OCI-LY1 (cell line): ENCODE measurements at regions not wholly inside any gene's neighbourhood (a gene's known extent, or its start where the extent isn't known, plus 50 kb on each side); places are given as distances from the start of the nearest gene placed in this dataset.

Experiments used
- H2AFZ ChIP-seq: fragments of 200-600 bp; sonication (generic), shearing (Covaris generic); 2 replicates; pipeline ENCODE4 v1.6.0; 2014; ENCODE audit warnings: antibody characterized with exemption, mild to moderate bottlenecking, low read length
- H3F3A ChIP-seq: fragments of 200-600 bp; sonication (generic), shearing (Covaris generic); 2 replicates; pipeline ENCODE4 v1.6.0; 2014; ENCODE audit warnings: mild to moderate bottlenecking, antibody characterized with exemption, low read length, moderate library complexity; ENCODE audit not compliant: insufficient read depth
- H3K27ac ChIP-seq: fragments of 200-600 bp; sonication (generic); 2 replicates; pipeline ENCODE4 v1.5.1; 2014; ENCODE audit warnings: low read length, mixed run types, mild to moderate bottlenecking, low read depth; ENCODE audit not compliant: poor library complexity, severe bottlenecking
- H3K27me3 ChIP-seq: fragments of 200-600 bp; sonication (generic); 2 replicates; pipeline ENCODE4 v1.6.0; 2014; ENCODE audit warnings: antibody characterized with exemption, mild to moderate bottlenecking, low read length, moderate library complexity; ENCODE audit not compliant: insufficient read depth
- H3K36me3 ChIP-seq: fragments of 200-600 bp; sonication (generic); 2 replicates; pipeline ENCODE4 v1.6.1; 2014; ENCODE audit warnings: mild to moderate bottlenecking, antibody characterized with exemption, low read length, moderate library complexity, mixed read lengths; ENCODE audit not compliant: insufficient read depth
- H3K4me1 ChIP-seq: fragments of 200-600 bp; sonication (generic); 2 replicates; pipeline ENCODE4 v1.5.1; 2014; ENCODE audit warnings: mild to moderate bottlenecking, low read length, moderate library complexity; ENCODE audit not compliant: insufficient read depth, severe bottlenecking
- H3K4me2 ChIP-seq: fragments of 200-600 bp; sonication (generic), shearing (Covaris generic); 2 replicates; pipeline ENCODE4 v1.6.1; 2014; ENCODE audit warnings: low read length
- H3K4me3 ChIP-seq: fragments of 200-600 bp; sonication (generic); 2 replicates; pipeline ENCODE4 v1.5.1; 2014; ENCODE audit warnings: low read length, low read depth, mild to moderate bottlenecking, mixed read lengths; ENCODE audit not compliant: poor library complexity, severe bottlenecking
- H3K79me2 ChIP-seq: fragments of 200-600 bp; shearing (Covaris generic); 2 replicates; pipeline ENCODE4 v1.6.1; 2016; ENCODE audit warnings: mixed run types, low read length, mixed read lengths; ENCODE audit not compliant: insufficient read depth
- H3K9ac ChIP-seq: fragments of 200-600 bp; sonication (generic), shearing (Covaris generic); 2 replicates; pipeline ENCODE4 v1.6.1; 2014; ENCODE audit warnings: mild to moderate bottlenecking, low read length, mixed read lengths
- H3K9me2 ChIP-seq: fragments of 200-600 bp; sonication (generic), shearing (Covaris generic); 2 replicates; pipeline ENCODE4 v1.6.1; 2014; ENCODE audit warnings: low read depth, mild to moderate bottlenecking, low read length, mixed read lengths
- H3K9me3 ChIP-seq: fragments of 200-600 bp; shearing (Covaris generic); 2 replicates; pipeline ENCODE4 v1.6.1; 2014; ENCODE audit warnings: low read length, mixed read lengths
- H4K20me1 ChIP-seq: fragments of 200-600 bp; sonication (generic), shearing (Covaris generic); 2 replicates; pipeline ENCODE4 v1.6.0; 2016; ENCODE audit warnings: mild to moderate bottlenecking, low read length; ENCODE audit not compliant: insufficient read depth
- EZH2 ChIP-seq: fragments of 200-600 bp; sonication (generic), shearing (Covaris generic); IDR thresholded peaks from 2 replicates; pipeline ENCODE4 v1.8.0; 2017; ENCODE audit warnings: borderline replicate concordance, mixed run types, mild to moderate bottlenecking, antibody characterized with exemption, low read length, moderate library complexity, mixed read lengths
- TF ChIP-seq, protein P1 (sequence below): fragments of 200-600 bp; sonication (generic), shearing (Covaris generic); IDR thresholded peaks from 2 replicates; pipeline ENCODE4 v1.5.1; 2017; ENCODE audit warnings: mild to moderate bottlenecking, antibody characterized with exemption, low read length, moderate library complexity, mixed read lengths

DNA sequence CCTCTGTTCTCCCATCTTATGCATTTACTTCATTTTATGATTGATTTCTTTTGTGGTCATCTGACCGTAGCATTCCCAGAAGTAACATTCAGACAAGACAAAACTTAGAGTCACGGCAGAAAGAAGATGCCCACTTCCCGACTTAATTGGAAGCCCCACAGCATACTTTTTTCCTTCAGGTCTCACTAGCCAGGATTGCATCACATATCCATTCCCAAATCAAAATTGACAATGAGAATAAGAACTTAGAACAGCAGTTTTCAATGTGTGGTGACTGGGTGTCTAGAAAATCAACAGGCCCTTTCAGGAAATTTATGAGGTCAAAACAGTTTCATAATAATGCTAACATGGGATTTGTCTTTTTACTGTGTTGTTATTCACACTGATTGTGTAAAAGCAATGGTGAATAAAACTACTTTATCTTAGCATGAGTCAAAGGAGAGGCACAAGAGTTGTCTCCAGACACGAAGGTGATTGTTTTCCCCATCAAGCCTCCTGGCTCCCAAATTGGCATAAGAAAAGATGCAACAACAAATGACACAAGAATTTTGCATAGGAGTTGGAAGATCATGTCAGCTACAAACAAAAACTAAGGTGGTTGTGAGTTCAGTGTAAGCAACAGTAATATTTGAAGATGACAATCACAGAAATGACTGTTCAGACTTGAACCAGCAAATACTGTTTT, 493.9 kb downstream of the HTR7 start:
- H3K9ac ChIP-seq = no peak overlapping the region
- H3K4me2 ChIP-seq = no peak overlapping the region
- H3K9me2 ChIP-seq = no peaks in the 10 kb centered on the region
- no peaks in the 10 kb centered on the region for H3F3A ChIP-seq
- no peaks in the 10 kb centered on the region for H3K36me3 ChIP-seq
- no peak for TF ChIP-seq EZH2
- TF ChIP-seq, protein P1, sequence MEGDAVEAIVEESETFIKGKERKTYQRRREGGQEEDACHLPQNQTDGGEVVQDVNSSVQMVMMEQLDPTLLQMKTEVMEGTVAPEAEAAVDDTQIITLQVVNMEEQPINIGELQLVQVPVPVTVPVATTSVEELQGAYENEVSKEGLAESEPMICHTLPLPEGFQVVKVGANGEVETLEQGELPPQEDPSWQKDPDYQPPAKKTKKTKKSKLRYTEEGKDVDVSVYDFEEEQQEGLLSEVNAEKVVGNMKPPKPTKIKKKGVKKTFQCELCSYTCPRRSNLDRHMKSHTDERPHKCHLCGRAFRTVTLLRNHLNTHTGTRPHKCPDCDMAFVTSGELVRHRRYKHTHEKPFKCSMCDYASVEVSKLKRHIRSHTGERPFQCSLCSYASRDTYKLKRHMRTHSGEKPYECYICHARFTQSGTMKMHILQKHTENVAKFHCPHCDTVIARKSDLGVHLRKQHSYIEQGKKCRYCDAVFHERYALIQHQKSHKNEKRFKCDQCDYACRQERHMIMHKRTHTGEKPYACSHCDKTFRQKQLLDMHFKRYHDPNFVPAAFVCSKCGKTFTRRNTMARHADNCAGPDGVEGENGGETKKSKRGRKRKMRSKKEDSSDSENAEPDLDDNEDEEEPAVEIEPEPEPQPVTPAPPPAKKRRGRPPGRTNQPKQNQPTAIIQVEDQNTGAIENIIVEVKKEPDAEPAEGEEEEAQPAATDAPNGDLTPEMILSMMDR = no peak
- no peaks in the 10 kb centered on the region for H4K20me1 ChIP-seq
- H3K4me1 ChIP-seq = no peaks in the 10 kb centered on the region
- H2AFZ ChIP-seq = no peak overlapping the region
- H3K4me3 ChIP-seq = no peak overlapping the region
- H3K9me3 ChIP-seq = no peaks in the 10 kb centered on the region
- H3K27me3 ChIP-seq = no peaks in the 10 kb centered on the region
- H3K27ac ChIP-seq = no peak overlapping the region
- no peaks in the 10 kb centered on the region for H3K79me2 ChIP-seq

DNA sequence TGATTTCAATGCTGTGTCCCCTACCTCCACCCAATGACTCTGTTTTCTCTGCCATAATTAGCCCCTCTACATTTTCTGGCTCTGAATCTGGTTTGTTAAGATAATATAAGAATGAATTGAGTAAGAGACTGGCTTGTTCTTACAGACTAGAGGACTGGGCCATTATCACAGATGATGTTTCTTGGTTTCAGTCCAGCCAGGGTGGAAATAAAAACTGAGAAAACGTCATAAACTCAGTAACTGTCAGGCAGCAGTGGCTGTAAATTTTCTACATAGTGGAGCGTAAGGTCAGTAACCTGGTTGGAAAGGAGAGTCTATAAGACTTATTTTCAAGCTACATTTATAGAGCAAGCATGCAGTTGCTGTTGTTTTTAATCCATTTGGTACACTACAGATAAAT, 485.4 kb downstream of the HTR7 start:
- Histone ChIP-seq H3K9me3 (no peaks in the 10 kb centered on the region), H3K4me2 (no peak overlapping the region), H2AFZ (no peak overlapping the region), H3K4me1 (no peaks in the 10 kb centered on the region), H3K9ac (no peak overlapping the region), H3K4me3 (no peak overlapping the region), H3K9me2 (no peaks in the 10 kb centered on the region), H4K20me1 (no peaks in the 10 kb centered on the region), H3K36me3 (no peaks in the 10 kb centered on the region), H3K27me3 (no peaks in the 10 kb centered on the region), H3K27ac (no peak overlapping the region), H3F3A (no peaks in the 10 kb centered on the region), H3K79me2 (no peaks in the 10 kb centered on the region)
- TF ChIP-seq, protein P1 = no peak
- no peak for TF ChIP-seq EZH2

DNA sequence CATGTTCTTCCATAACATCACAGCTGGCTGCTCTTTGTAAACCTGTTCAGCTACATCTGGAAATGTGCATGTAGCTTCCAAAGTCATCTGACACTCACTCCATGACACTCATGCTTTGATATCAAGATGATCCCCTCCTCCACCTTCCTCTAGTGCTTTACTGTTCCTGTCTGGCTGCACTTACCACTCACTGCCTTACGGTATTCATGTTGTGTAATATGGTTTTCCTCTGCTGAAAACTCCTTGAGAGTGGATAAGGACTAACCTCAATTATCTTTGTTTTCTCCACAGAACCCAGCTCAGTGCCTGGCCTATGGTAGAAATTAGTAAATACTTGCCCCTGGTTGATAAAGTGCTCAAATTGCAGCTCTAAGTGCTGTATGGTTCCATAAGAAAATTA, 483.9 kb downstream of the HTR7 start:
- Histone ChIP-seq H3K4me3 (no peak overlapping the region), H3K27me3 (no peaks in the 10 kb centered on the region), H3K9me3 (no peaks in the 10 kb centered on the region), H3K27ac (no peak overlapping the region), H3F3A (no peaks in the 10 kb centered on the region), H4K20me1 (no peaks in the 10 kb centered on the region), H3K4me1 (no peaks in the 10 kb centered on the region), H3K9me2 (no peaks in the 10 kb centered on the region), H3K36me3 (no peaks in the 10 kb centered on the region), H3K79me2 (no peaks in the 10 kb centered on the region), H3K9ac (no peak overlapping the region), H3K4me2 (no peak overlapping the region), H2AFZ (no peak overlapping the region)
- no peak for TF ChIP-seq EZH2

DNA sequence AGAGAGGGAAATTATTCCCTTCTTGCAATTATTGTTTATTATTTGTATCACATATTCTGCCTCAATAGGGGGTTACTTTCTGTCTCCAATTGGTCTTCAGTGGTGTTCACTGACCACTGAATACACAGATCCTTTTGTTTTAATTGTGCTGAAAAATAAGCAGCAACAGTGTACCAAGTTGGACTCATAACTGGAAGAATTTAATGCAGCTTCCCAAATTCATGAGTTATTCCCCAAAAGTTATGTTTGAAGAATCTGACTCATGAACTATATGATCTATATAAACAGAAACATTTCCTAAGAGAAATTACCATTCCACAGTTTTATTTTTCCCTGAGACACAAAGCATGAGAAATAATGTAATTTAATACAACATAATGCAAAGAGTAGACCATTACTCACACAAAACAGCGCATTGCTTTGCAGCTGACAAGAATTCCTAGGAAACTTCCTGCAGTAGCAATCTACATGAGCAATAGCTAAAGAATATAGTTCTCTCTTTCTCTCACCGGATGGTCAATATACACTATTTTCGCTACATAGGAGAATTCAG, 479.2 kb downstream of the HTR7 start:
- Histone ChIP-seq H3K9ac (no peak overlapping the region), H3K9me2 (no peaks in the 10 kb centered on the region), H3K27me3 (no peaks in the 10 kb centered on the region), H3K27ac (no peak overlapping the region), H3K4me1 (no peaks in the 10 kb centered on the region), H2AFZ (no peak overlapping the region), H3K4me3 (no peak overlapping the region), H3F3A (no peaks in the 10 kb centered on the region), H3K9me3 (no peaks in the 10 kb centered on the region), H3K4me2 (no peak overlapping the region), H3K36me3 (no peaks in the 10 kb centered on the region), H3K79me2 (no peaks in the 10 kb centered on the region), H4K20me1 (no peaks in the 10 kb centered on the region)
- no peak for TF ChIP-seq EZH2
- TF ChIP-seq, protein P1 = no peak
